Inflammatory macrophage treated with lipopolysaccharide for 1 hour (primary cell): ENCODE measurements at regions not wholly inside any gene's neighbourhood (a gene's known extent, or its start where the extent isn't known, plus 50 kb on each side); places are given as distances from the start of the nearest gene placed in this dataset.
"Not testable (repeated sequence)": the region's sequence is repeated elsewhere in the genome, so short reads cannot be mapped to it uniquely, and the experiment has no call there.

Source experiments
- DNase-seq, 2 donors: peaks; one replicate each; pipeline ENCODE4 v3.0.0-alpha.2; 2020 to 2022

DNA sequence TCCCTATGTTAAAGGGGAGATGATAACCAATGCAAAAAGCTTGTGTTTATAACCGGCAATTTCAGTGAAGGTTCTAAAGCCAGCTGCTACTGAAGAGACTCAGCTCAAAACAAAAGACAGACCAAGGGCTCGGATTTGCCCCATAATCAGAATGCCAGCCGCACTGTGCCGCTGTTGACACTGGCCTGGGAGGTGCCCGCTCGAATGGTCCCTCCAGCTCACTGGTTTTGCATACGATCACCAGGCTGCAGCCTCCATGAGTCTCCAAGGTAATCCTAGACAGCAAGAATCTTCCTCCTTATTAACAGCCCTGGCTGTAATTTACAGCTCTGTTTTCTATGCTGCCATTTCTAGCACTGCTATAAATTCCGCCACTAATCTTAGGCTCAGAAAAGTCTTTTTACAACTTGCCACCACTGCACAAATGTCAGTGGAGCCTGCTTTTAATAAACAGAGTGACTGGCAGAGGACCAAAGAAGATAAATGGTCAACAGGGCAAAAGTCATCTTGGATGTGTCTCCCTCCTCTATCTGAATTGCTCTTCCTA is 155.7 kb upstream of the SH3BP4 start:
- no peak for DNase-seq

- DNase-seq = no peak
Observed at GRCh38 chr2:234795272-234795920, 156.4 kb upstream of the SH3BP4 start.

DNA sequence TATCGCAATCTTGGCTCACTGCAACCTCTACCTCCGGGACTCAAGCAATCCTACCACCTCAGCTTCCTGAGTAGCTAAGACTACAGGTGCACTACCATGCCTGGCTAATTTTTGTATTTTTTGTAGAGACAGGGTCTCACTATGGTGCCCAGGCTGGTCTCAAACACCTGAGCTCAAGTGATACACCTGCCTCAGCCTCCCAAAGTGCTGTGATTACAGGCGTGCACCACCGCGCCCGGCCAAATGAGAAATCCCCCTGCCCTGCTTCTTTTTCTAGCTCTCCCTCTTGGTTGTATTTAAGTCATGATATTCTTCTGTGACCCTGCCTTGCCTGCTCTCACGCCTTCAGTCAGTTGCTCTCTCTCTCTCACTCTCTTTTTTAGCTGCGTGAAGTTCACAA is 157.0 kb upstream of the SH3BP4 start:
- no peak for DNase-seq

DNA sequence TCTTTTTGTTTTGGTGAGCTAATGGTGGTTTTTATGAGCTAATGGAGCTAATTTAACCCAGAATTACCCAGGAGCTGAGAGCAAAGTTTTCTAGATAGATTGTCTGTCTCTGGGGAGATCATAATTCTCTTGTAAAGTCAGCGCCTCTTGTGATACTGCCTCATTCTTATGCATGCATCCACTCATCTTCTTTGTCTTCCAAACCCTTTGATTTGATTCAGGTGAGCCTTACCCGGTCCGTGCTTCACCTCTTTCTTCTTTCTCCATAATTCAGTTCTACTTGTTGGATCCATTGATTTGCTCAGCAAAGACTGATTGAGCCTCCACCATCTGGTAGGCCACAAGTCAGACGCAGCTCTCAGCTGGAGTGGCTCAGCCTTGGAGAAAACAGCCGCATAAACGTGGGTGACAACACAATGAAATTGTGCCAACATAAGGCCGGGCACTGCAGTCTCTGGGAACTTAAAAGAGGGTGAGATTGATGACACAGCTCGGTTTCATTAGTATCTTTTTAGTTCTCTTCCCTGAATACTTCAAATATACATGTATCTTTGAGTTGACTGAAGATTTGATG is 158.5 kb upstream of the SH3BP4 start:
- no peak for DNase-seq

DNA sequence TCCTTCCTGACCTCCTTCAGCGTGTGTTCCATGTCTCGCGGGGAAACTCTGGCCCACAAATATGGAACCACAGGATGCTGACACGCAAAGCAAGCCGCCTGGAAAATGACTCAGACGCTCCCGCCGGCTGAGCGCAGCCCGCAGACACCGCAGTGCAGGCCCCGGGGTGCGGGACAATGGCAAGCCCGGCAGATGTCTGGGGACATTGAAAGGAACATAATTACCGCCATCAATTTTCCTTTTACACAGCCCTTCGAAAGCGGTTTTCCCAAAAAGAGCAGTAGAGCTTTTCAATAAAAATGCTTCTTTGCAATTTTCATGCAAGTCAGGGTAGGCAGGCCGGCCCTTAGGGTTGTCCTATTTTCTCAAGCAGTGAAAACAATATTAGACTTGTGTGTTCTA is 159.2 kb upstream of the SH3BP4 start:
- DNase-seq = no peak

GRCh38 chr2:234792096-234792495 is 159.7 kb upstream of the SH3BP4 start:
- DNase-seq = not testable (repeated sequence)

DNA sequence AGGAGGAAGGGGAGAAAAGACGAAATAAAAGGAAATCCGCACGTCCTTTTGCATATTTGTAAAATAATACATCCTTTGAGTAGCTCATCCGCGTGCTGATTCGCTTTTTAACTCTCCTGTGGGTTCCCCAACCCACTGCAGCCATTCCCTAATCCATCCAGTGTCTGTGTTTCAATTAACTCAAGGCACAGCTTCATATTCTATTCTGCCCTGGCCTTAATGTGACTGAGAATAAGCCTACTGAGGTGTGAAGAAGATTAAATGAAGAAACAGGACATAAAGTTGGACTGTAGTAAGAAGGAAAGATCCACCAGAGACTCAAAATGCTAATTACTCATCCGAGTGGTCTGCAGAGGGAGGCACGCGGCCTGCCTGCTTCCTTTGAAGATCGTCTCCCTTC is 161.4 kb upstream of the SH3BP4 start:
- no peak for DNase-seq

GRCh38 chr2:234789556-234790325 is 162.1 kb upstream of the SH3BP4 start:
- DNase-seq = no peak

GRCh38 chr2:234788841-234789240 is 163.0 kb upstream of the SH3BP4 start:
- DNase-seq = no peak

GRCh38 chr2:234788381-234788780 is 163.4 kb upstream of the SH3BP4 start:
- DNase-seq = no peak

- no peak for DNase-seq
Observed at GRCh38 chr2:234787114-234787513, 164.7 kb upstream of the SH3BP4 start.

DNA sequence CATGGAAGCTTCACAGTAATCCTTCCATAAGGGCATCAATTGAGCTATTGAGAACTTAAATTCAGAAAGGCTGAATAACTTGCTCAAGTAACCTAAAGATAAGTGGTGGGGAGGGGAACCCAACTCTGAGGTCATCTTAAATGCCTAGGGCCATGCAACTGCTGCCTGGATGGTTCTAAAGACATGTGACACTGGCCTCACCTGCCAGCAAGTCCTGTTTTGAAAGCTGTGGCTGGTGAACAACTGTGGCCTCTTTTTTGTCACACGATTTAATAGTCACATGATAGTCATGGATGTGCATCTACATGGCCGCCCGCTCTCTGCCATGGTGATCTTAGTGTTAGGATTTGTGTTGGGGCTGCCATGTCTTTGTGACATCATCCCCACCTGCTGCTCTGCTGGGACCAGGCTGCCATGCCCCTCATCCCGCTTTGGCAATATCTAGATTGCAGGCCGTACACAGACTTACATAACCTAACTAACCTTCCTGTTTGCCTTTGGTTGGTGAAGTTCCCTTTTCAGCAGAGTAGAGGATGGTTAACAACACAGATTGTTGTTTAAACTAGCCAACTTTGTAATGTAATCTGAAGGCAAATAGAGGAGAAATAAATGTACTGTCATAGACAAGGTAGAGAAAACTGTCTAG is 177.9 kb upstream of the SH3BP4 start:
- DNase-seq = no peak

- no peak for DNase-seq
Observed at GRCh38 chr2:234773129-234773528, 178.7 kb upstream of the SH3BP4 start.

GRCh38 chr2:234772733-234773060 is 179.1 kb upstream of the SH3BP4 start:
- no peak for DNase-seq

DNA sequence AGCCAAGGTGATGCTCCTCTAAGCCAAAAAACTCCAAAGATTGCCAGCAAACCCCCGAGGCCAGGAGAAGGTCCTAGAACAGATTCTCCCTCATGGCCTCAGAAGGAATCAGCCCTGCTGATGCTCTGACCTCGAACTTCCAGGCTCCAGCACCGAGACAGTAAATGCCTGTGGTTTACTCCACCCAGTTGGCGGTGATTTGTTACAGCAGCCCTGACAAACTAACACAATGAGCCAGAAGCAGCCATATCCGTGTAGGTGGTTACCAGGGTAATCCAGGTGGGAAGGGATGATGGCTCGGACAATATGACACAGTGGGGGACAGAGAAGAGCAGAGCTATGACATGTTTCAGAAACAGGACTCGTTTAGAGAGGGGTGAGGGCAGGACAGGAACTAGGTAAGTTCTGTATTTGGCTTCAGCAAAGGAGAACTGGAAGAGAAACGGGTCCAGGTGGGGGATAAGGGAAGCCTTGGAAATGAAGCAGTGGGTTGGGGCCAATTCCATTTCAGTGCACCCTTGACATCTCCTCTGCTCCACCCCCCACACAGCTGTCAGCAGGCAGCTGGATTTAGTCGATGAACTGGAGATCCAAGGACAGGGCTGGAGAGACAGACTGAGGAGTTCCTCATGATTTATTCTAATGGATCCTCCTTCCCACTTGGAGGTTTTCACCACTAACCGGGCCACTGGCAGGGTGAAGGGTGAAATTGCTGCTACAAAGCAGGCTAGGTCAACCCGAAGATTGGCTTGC is 179.7 kb upstream of the SH3BP4 start:
- DNase-seq = no peak

- DNase-seq = no peak
Observed at GRCh38 chr2:234771176-234771575, 180.6 kb upstream of the SH3BP4 start.

- DNase-seq = no peak
Observed at GRCh38 chr2:234770715-234771141, 181.1 kb upstream of the SH3BP4 start.

GRCh38 chr2:234770031-234770506 is 181.7 kb upstream of the SH3BP4 start:
- no peak for DNase-seq

DNA sequence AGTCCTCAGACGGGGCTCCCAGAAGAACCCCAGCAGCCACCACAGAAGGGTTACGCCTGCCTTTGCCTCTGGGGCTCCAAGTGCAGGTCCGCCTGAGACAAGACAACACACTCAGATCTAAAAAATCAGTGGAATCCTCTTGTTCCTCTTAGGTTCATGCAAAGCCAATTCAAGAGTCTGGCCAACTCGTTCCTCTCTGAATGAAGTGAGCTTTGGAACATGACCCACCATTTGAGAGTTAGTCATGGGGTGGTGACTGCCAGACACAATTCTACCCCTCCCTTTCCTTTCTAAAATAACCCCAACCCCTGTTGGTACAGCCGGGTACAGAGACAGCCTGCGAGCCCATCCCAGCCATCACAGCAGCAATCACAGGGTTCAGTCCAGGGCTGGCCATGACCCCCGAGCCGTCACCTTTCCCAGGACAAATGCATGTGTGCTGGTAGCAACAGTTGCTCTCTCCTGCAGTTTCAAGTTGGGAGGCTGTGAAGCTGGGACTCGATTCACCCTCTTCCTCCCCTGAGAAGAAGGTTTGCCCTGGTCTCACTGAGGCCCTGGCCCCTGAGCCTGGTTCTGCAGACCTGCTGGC is 183.1 kb upstream of the SH3BP4 start:
- DNase-seq = no peak

- DNase-seq = no peak
Observed at GRCh38 chr2:234765279-234765678, 186.5 kb upstream of the SH3BP4 start.

GRCh38 chr2:234764372-234764771 is 187.4 kb upstream of the SH3BP4 start:
- DNase-seq = no peak
